Kidney tubule cell (primary cell): ENCODE measurements at regions not wholly inside any gene's neighbourhood (a gene's known extent, or its start where the extent isn't known, plus 50 kb on each side); places are given as distances from the start of the nearest gene placed in this dataset.

ENCODE experiments used
- DNase-seq: peaks from one replicate; pipeline ENCODE4 v3.0.0-alpha.2; 2018; ENCODE audit warnings: low spot score

- DNase-seq = no peak
These were observed 86.5 kb downstream of the MTRR start for GRCh38 chr5:7955476-7955875.

DNA sequence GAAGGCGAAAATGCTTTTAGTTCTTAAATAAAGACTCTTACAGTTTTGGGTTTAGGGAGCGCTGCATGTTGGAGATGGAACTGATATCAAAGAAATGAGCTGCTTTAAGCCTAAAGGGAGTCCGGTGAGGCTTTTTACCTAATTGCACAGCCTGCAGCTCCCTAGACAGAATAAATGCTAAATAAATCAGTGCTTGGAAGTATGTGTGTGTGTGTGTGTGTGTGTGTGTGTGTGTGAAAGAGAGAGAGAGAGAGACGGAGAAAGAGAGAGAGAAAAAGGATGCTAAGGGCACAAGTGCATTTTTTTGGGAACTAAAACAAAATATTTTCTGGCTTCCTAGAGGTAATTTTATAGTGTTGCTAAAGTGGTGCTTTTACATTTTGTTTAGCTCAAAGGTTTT lies 88.4 kb downstream of the MTRR start:
- DNase-seq = no peak

GRCh38 chr5:7960142-7960541 lies 91.2 kb downstream of the MTRR start:
- DNase-seq = no peak

DNA sequence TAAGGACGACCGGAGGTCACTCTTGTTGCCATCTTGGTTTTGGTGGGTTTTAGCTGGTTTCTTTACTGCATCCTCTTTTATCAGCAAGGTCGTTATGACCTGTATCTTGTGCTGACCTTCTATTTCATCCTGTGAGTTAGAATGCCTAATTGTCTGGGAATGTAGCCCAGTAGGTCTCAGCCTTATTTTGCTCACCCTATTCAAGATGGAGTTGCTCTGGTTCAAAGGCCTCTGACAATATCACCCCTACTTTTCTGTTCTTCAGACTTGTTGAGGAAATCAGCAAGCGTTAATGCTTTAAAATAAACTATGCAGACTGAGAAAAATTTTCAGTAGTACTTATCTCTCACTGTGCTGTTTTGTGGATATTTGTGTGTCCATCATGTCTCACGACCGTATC lies 92.6 kb downstream of the MTRR start:
- DNase-seq = no peak

DNA sequence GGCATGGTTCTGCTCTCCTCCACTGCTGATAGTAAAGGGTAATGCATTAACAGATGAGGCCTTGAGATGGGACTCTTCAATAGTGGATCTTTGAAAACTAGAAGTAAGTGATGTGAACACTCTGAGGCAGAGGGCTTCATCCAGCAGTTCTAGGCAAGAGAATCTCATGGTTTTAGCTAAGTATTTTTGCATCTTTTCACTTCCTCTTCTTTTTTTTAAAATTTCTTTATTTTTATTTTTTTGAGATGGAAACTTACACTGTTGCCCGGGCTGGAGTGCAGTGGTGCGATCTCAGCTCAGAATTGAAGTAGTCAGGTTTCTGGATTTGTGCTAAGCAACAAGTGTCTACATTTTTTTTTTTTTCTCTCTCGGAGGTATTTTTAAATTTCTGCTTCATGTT lies 101.9 kb downstream of the MTRR start:
- no peak for DNase-seq

DNA sequence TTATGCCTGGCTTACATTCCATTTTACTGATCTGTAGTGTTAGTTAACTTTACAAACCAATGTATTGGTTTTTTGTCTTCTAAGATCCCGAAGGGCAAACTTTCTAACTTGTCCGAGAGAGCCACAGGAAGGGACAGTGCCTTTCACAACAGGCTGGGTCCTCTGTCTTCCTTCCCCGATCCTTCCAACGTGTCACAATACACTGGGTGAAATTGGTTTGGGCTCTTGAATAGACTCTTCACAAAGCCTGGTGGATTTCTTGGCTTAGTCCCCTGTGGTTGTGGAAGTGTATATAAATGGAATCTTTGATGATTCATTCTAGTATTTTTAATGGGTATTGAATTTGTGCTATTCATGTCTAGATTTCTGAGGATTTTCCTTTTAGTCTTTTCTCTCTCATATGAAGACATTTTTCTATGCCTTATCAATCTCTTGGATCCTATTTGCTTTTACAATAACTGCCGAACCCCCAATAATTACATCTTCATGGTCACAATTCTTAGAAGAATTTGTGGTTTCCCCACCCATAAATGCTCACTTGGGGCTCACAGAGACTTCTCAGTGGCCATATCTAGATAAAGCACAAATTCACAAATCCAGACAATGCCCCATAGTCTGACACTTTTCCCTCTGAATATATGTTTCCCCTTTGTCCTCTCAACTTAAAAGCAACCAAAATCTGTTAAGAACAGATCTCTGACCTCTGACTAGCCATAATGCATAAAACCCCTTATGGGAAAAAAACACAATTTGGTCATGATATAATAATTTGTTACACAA lies 107.7 kb downstream of the MTRR start:
- peak; percentile 44 for DNase-seq

- DNase-seq = no peak
These were observed 109.2 kb downstream of the MTRR start for GRCh38 chr5:7978114-7978513.

DNA sequence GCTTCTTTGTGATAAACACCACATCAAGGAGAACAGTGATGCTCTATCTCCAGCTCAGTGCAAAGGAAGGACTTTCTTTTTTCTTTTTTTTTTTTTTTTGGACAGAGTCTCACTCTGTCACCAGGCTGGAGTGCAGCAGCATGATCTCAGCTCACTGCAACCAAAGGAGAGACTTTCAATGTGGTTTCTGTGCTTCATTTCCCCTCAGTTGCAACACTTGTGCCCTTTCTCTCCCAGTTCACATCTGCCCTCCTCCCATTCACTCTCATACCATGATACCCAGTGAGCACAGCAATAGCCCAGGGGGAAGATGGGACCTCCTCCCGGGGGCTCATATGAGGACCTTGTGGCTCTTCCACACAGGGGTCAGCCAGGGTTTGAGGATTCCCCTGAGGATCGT lies 110.0 kb downstream of the MTRR start:
- no peak for DNase-seq

- DNase-seq = no peak
These were observed 111.9 kb downstream of the MTRR start for GRCh38 chr5:7980881-7981280.

- DNase-seq = no peak
These were observed 114.5 kb downstream of the MTRR start for GRCh38 chr5:7983433-7983832.

- DNase-seq = no peak
These were observed 122.3 kb downstream of the MTRR start for GRCh38 chr5:7991125-7991821.

GRCh38 chr5:7995688-7996294 lies 126.8 kb downstream of the MTRR start:
- peak; percentile 66 for DNase-seq

DNA sequence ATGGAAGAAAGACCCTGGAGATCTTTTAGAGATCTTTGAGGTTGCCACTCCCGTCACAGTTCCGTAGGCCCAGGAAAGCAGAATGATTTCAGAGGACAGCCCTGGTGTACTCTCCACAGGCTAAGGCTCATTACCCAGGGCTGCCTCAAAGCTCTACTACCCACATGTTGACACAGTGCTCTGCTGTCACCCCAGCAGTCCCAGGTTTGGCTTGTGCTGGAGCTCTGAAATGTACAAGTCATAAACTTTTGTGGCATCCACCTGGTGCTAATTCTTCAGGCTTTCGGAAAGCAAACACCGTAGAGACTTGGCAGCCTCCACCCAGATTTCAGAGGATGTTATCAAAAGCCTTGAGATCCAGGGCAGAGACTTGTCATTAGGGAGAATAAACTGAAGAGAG lies 136.5 kb downstream of the MTRR start:
- no peak for DNase-seq

GRCh38 chr5:8012131-8012977 lies 143.4 kb downstream of the MTRR start:
- no peak for DNase-seq

DNA sequence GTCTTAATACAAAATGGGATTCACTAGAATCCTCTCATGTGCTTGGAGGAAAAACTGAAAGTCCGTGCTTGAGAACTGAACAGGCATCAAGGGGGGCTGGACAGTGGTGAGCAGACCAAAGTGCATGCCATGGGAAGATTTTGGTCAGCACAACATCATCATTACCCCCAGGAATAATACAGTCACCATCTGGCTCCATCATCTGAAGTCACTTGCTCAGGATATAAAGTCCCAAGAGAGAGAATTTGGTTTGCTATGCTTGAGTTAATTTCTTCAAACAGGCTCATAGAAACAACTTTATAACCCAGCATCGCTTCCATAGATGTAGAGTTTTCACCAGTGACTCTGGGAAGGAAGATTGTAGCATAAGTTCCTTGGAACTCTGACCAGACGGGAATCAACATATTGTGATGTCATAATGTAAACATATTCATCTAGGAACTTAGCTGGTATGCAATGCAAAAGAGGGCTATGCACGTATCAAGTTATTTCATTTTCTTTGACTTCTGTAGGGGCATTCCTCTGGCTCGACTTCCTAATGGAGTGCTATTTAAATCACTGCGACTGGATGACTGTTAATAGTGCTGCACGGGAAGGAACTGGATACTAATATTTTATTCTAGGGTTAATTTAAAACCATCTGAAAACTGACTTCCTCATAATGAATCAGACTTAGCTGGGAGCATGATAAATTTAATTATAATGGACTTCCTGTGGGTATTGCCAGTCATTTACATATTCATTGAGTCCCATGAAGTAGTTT lies 145.2 kb downstream of the MTRR start:
- DNase-seq = peak; percentile 21

- no peak for DNase-seq
These were observed 150.8 kb downstream of the MTRR start for GRCh38 chr5:8019719-8020218.

GRCh38 chr5:8020861-8021514 lies 152.0 kb downstream of the MTRR start:
- no peak for DNase-seq

GRCh38 chr5:8028243-8028642 lies 159.3 kb downstream of the MTRR start:
- DNase-seq = no peak

GRCh38 chr5:8033261-8033660 lies 164.3 kb downstream of the MTRR start:
- no peak for DNase-seq

DNA sequence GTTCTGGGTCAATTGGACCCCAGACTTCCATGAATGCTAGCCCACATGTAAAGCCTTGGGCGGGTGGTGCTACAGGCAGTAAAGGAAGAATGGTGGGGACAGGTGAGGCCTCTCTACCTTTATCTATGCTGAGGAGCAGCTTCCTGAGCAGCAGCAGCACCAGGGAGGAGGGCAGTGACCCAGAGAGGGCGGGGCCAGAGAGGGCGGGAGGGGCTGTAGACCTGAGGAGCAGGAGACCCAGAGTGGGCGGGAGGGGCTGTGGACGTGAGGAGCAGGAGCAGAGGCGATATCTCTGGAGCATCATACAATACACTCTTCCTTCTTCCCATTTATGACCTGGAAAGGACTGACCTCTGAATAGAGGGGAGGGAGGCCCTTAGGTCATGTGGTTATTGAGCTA lies 165.9 kb downstream of the MTRR start:
- no peak for DNase-seq

- DNase-seq = no peak
These were observed 180.0 kb downstream of the MTRR start for GRCh38 chr5:8048920-8049319.
